H9 (cell line): ENCODE measurements at regions not wholly inside any gene's neighbourhood (a gene's known extent, or its start where the extent isn't known, plus 50 kb on each side); places are given as distances from the start of the nearest gene placed in this dataset.

ENCODE experiments used
- DNase-seq: peaks from one replicate; pipeline ENCODE4 v3.0.0-alpha.2; 2017
- H2AFZ ChIP-seq: one replicate; pipeline ENCODE4 v1.6.1; 2013; ENCODE audit warnings: mild to moderate bottlenecking, low read length, control low read depth, moderate library complexity
- H2AK5ac ChIP-seq: 2 replicates; pipeline ENCODE4 v1.6.1; 2013; ENCODE audit warnings: low read length, control low read depth, mixed read lengths; ENCODE audit not compliant: insufficient read length
- H2BK120ac ChIP-seq: one replicate; pipeline ENCODE4 v1.6.1; 2013; ENCODE audit warnings: low read depth, mild to moderate bottlenecking, low read length, control low read depth, inconsistent platforms; ENCODE audit not compliant: poor library complexity, severe bottlenecking
- H2BK12ac ChIP-seq: 2 replicates; pipeline ENCODE4 v1.6.1; 2013; ENCODE audit warnings: low read length, control low read depth, mixed read lengths, low read depth; ENCODE audit not compliant: insufficient read length
- H2BK15ac ChIP-seq: 2 replicates; pipeline ENCODE4 v1.6.1; 2013; ENCODE audit warnings: low read depth, low read length, control low read depth
- H2BK20ac ChIP-seq: one replicate; pipeline ENCODE4 v1.6.1; 2013; ENCODE audit warnings: low read depth, mild to moderate bottlenecking, low read length, control low read depth, inconsistent platforms; ENCODE audit not compliant: poor library complexity, severe bottlenecking
- H2BK5ac ChIP-seq: 2 replicates; pipeline ENCODE4 v1.6.1; 2013; ENCODE audit warnings: low read length, control low read depth, mixed read lengths; ENCODE audit not compliant: insufficient read length
- H3K14ac ChIP-seq: 2 replicates; pipeline ENCODE4 v1.6.1; 2013; ENCODE audit warnings: low read length, control low read depth; ENCODE audit not compliant: insufficient read depth
- H3K18ac ChIP-seq: 2 replicates; pipeline ENCODE4 v1.6.1; 2013; ENCODE audit warnings: low read depth, mild to moderate bottlenecking, mixed read lengths, low read length, control low read depth; ENCODE audit not compliant: insufficient read length
- H3K23ac ChIP-seq: 2 replicates; pipeline ENCODE4 v1.6.1; 2013; ENCODE audit warnings: low read length, control low read depth, mixed read lengths, low read depth; ENCODE audit not compliant: insufficient read length
- H3K23me2 ChIP-seq: 2 replicates; pipeline ENCODE4 v1.6.1; 2013; ENCODE audit warnings: low read depth, mild to moderate bottlenecking, mixed read lengths, low read length, control low read depth; ENCODE audit not compliant: insufficient read length, poor library complexity, severe bottlenecking
- H3K27ac ChIP-seq: 2 replicates; pipeline ENCODE4 v1.5.1; 2013; ENCODE audit warnings: low read length, control low read depth, mixed read lengths, low read depth; ENCODE audit not compliant: insufficient read length
- H3K27me3 ChIP-seq: 2 replicates; pipeline ENCODE4 v1.6.1; 2013; ENCODE audit warnings: low read length, control low read depth, inconsistent platforms; ENCODE audit not compliant: insufficient read depth
- H3K4ac ChIP-seq: 2 replicates; pipeline ENCODE4 v1.6.1; 2013; ENCODE audit warnings: low read depth, mild to moderate bottlenecking, control low read depth, inconsistent platforms, low read length, moderate library complexity
- H3K4me1 ChIP-seq: 2 replicates; pipeline ENCODE4 v1.6.1; 2013; ENCODE audit warnings: low read length, control low read depth, inconsistent platforms; ENCODE audit not compliant: insufficient read depth
- H3K4me2 ChIP-seq: 2 replicates; pipeline ENCODE4 v1.6.1; 2013; ENCODE audit warnings: low read length, control low read depth, mixed read lengths; ENCODE audit not compliant: insufficient read length, insufficient read depth
- H3K56ac ChIP-seq: 2 replicates; pipeline ENCODE4 v1.6.1; 2013; ENCODE audit warnings: low read depth, mild to moderate bottlenecking, mixed read lengths, low read length, control low read depth; ENCODE audit not compliant: insufficient read length
- H3K79me1 ChIP-seq: 2 replicates; pipeline ENCODE4 v1.6.1; 2013; ENCODE audit warnings: low read depth, mild to moderate bottlenecking, moderate library complexity, low read length, control low read depth, inconsistent platforms; ENCODE audit not compliant: insufficient read depth, poor library complexity, severe bottlenecking
- H3K79me2 ChIP-seq: 2 replicates; pipeline ENCODE4 v1.6.1; 2013; ENCODE audit warnings: low read length, control low read depth, inconsistent platforms; ENCODE audit not compliant: insufficient read depth
- H3K9ac ChIP-seq: 2 replicates; pipeline ENCODE4 v1.6.1; 2013; ENCODE audit warnings: low read length, control low read depth, mixed read lengths; ENCODE audit not compliant: insufficient read length; ENCODE audit errors: extremely low read depth
- H3K9me3 ChIP-seq: one replicate; pipeline ENCODE4 v1.6.1; 2013; ENCODE audit warnings: low read depth, low read length, inconsistent platforms; ENCODE audit not compliant: control insufficient read depth
- H3T11ph ChIP-seq: one replicate; pipeline ENCODE4 v1.6.1; 2013; ENCODE audit warnings: mild to moderate bottlenecking, low read length, control low read depth, inconsistent platforms
- H4K20me1 ChIP-seq: one replicate; pipeline ENCODE4 v1.6.1; 2013; ENCODE audit not compliant: control insufficient read depth, insufficient read length, insufficient read depth
- H4K5ac ChIP-seq: 2 replicates; pipeline ENCODE4 v1.6.1; 2013; ENCODE audit warnings: low read depth, mild to moderate bottlenecking, mixed read lengths, low read length, control low read depth; ENCODE audit not compliant: insufficient read length
- H4K8ac ChIP-seq: replicated peaks from 2 replicates; pipeline ENCODE4 v1.6.1; 2013; ENCODE audit warnings: low read length, control low read depth, mixed read lengths, low read depth; ENCODE audit not compliant: insufficient read length
- H4K91ac ChIP-seq: 2 replicates; pipeline ENCODE4 v1.6.1; 2013; ENCODE audit warnings: low read depth, mild to moderate bottlenecking, moderate library complexity, mixed read lengths, low read length, control low read depth; ENCODE audit not compliant: insufficient read length
- H3K27ac Mint-ChIP-seq, 3 experiments: 2 replicates in 2 of 3; 3 replicates in 1 of 3; pipeline ENCODE4 v1.8.0; 2020 to 2021; ENCODE audit warnings: mixed read lengths in 3 of 3, mild to moderate bottlenecking in 1 of 3, moderate library complexity in 1 of 3
- H3K27me3 Mint-ChIP-seq: 2 replicates; pipeline ENCODE4 v1.8.0; 2021; ENCODE audit warnings: low read depth, mild to moderate bottlenecking, moderate library complexity, mixed read lengths
- H3K36me3 Mint-ChIP-seq, 3 experiments: 2 replicates in 2 of 3; 3 replicates in 1 of 3; pipeline ENCODE4 v1.8.0; 2020 to 2021; ENCODE audit warnings: low read depth in 3 of 3, mixed read lengths in 3 of 3; ENCODE audit not compliant: insufficient read depth in 1 of 3
- H3K4me1 Mint-ChIP-seq, 2 experiments: 2 replicates each; pipeline ENCODE4 v1.8.0; 2020; ENCODE audit warnings: mixed read lengths in 2 of 2
- H3K4me3 Mint-ChIP-seq, 2 experiments: 2 replicates in 1 of 2; 3 replicates in 1 of 2; pipeline ENCODE4 v1.8.0; 2020 to 2021; ENCODE audit warnings: mild to moderate bottlenecking in 2 of 2, mixed read lengths in 2 of 2, moderate library complexity in 1 of 2
- H3K9me3 Mint-ChIP-seq, 2 experiments: 2 replicates in 1 of 2; 3 replicates in 1 of 2; pipeline ENCODE4 v1.8.0; 2020; ENCODE audit warnings: mild to moderate bottlenecking in 2 of 2, mixed read lengths in 2 of 2, moderate library complexity in 1 of 2
- WGBS: extraction: QIAGEN DNeasy Blood & Tissue Kit; methylation state at CpG from one replicate; pipeline ENCODE4 v1.1.7; 2013; ENCODE audit warnings: missing lambda C conversion rate, low lambda C conversion rate, mixed read lengths; ENCODE audit not compliant: insufficient read length; ENCODE audit errors: extremely low coverage; 5-methylcytosine and 5-hydroxymethylcytosine counted together
- TF ChIP-seq, protein P1 (sequence below): fragments of 200-600 bp; sonication (generic); conservative IDR thresholded peaks from 3 replicates; pipeline ENCODE4 v1.8.0; 2021; ENCODE audit warnings: antibody characterized with exemption, mild to moderate bottlenecking

DNA sequence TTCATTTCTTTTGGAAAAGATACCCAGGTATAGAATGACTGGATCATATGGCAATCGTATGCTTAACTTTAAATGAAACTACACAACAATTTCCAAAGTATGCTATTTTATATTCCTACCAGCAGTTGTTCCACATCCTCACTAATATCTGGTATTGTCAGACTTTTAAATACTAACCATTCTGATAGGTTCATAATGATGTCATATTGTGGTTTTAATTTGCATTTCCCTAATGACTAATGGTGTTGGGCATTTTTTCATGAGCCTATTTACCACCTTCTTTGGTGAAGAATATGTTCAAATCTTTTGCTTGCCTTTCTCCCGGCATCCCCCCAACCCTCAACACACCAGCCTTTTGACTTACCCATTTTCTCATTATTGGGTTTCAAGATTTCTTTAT is 96.2 kb upstream of the HMGN3 start:
- H4K5ac ChIP-seq: no peak overlapping the region
- no peaks in the 10 kb centered on the region for H3K79me2 ChIP-seq
- no peak overlapping the region for H3K9ac ChIP-seq
- H3K27me3 Mint-ChIP-seq: no peaks in the 10 kb centered on the region
- H3K9me3 ChIP-seq: peaks cover 7% of the 10 kb centered on the region
- H3K27ac ChIP-seq: no peak overlapping the region
- H2BK5ac ChIP-seq: no peak overlapping the region
- no peak overlapping the region for H3K4ac ChIP-seq
- H2BK12ac ChIP-seq: no peak overlapping the region
- H3K27me3 ChIP-seq: no peaks in the 10 kb centered on the region
- no peak overlapping the region for H2BK120ac ChIP-seq
- H3K9me3 Mint-ChIP-seq: peaks cover 15 to 18% of the 10 kb centered on the region in 2 experiments
- no peak overlapping the region for H3K4me3 Mint-ChIP-seq
- no peak overlapping the region for H2AFZ ChIP-seq
- H2AK5ac ChIP-seq: no peak overlapping the region
- H3K27ac Mint-ChIP-seq: no peak overlapping the region
- TF ChIP-seq, protein P1, sequence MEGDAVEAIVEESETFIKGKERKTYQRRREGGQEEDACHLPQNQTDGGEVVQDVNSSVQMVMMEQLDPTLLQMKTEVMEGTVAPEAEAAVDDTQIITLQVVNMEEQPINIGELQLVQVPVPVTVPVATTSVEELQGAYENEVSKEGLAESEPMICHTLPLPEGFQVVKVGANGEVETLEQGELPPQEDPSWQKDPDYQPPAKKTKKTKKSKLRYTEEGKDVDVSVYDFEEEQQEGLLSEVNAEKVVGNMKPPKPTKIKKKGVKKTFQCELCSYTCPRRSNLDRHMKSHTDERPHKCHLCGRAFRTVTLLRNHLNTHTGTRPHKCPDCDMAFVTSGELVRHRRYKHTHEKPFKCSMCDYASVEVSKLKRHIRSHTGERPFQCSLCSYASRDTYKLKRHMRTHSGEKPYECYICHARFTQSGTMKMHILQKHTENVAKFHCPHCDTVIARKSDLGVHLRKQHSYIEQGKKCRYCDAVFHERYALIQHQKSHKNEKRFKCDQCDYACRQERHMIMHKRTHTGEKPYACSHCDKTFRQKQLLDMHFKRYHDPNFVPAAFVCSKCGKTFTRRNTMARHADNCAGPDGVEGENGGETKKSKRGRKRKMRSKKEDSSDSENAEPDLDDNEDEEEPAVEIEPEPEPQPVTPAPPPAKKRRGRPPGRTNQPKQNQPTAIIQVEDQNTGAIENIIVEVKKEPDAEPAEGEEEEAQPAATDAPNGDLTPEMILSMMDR: no peak
- no CpG with 5 or more reads among the region's 2 CpGs for WGBS
- H4K8ac ChIP-seq: no peak overlapping the region
- no peak for DNase-seq
- H4K20me1 ChIP-seq: no peaks in the 10 kb centered on the region
- H3T11ph ChIP-seq: no peak overlapping the region
- H3K23me2 ChIP-seq: no peaks in the 10 kb centered on the region
- no peak overlapping the region for H3K56ac ChIP-seq
- H2BK20ac ChIP-seq: no peak overlapping the region
- H3K4me1 ChIP-seq: no peaks in the 10 kb centered on the region
- no peak overlapping the region for H3K23ac ChIP-seq
- no peak overlapping the region for H3K4me2 ChIP-seq
- H2BK15ac ChIP-seq: no peak overlapping the region
- no peaks in the 10 kb centered on the region for H3K79me1 ChIP-seq
- peaks cover 2 to 22% (median 9%) of the 10 kb centered on the region in 3 experiments; a peak in 5 of 7 replicates for H3K36me3 Mint-ChIP-seq
- peaks cover under 1 to 2% of the 10 kb centered on the region in 2 experiments; a peak in 2 of 4 replicates for H3K4me1 Mint-ChIP-seq
- no peak overlapping the region for H3K14ac ChIP-seq
- H4K91ac ChIP-seq: no peak overlapping the region
- H3K18ac ChIP-seq: no peak overlapping the region
